ENCODE measurements at regions not wholly inside any gene's neighbourhood (a gene's known extent, or its start where the extent isn't known, plus 50 kb on each side); places are given as distances from the start of the nearest gene placed in this dataset.

GRCh38 chr1:221327954-221328353 is 413.9 kb downstream of the DUSP10 start:
- Mint-ChIP-seq H3K27me3 (ENCODE audit: low read depth) (no peaks in the 10 kb centered on the region), H3K36me3 (ENCODE audit: low read depth) (no peaks in the 10 kb centered on the region), H3K4me3 (no peak overlapping the region), H3K27ac (no peak overlapping the region), H3K4me1 (ENCODE audit: low read depth) (no peaks in the 10 kb centered on the region), H3K9me3 (no peaks in the 10 kb centered on the region)
- DNase-seq (ENCODE audit: low spot score) = no peak

GRCh38 chr1:221328371-221328770 is 413.5 kb downstream of the DUSP10 start:
- no peak overlapping the region for H3K4me3 Mint-ChIP-seq
- no peaks in the 10 kb centered on the region for H3K36me3 Mint-ChIP-seq (ENCODE audit: low read depth)
- no peaks in the 10 kb centered on the region for H3K4me1 Mint-ChIP-seq (ENCODE audit: low read depth)
- no peaks in the 10 kb centered on the region for H3K9me3 Mint-ChIP-seq
- H3K27me3 Mint-ChIP-seq (ENCODE audit: low read depth) = no peaks in the 10 kb centered on the region
- no peak for DNase-seq (ENCODE audit: low spot score)
- H3K27ac Mint-ChIP-seq = no peak overlapping the region

- DNase-seq (ENCODE audit: low spot score) = no peak
- Mint-ChIP-seq H3K9me3 (no peaks in the 10 kb centered on the region), H3K4me1 (ENCODE audit: low read depth) (peaks cover 9% of the 10 kb centered on the region), H3K4me3 (no peak overlapping the region), H3K36me3 (ENCODE audit: low read depth) (no peaks in the 10 kb centered on the region), H3K27ac (no peak overlapping the region), H3K27me3 (ENCODE audit: low read depth) (no peaks in the 10 kb centered on the region)
Observed at GRCh38 chr1:221331273-221332183, 410.4 kb downstream of the DUSP10 start.

DNA sequence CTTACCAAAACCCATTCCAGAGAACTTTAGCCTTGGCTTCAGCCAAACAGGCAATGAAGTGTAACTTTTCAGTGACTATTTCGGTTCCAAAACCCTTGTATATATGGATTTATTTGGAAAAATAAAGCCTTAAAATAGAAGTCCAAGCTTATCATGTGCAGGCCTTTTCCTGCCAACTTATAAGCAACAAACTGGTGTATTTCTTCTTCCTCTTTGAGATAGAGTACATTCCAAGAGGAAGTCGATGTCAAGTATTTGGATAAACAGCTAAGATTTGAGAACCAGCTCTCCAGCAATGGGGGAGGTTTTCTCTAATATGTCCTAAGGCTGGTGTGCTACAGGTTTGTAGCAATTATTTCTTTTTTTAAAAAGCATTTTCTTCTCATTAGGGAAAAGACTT is 407.8 kb downstream of the DUSP10 start:
- H3K27ac Mint-ChIP-seq = no peak overlapping the region
- no peak for DNase-seq (ENCODE audit: low spot score)
- H3K4me1 Mint-ChIP-seq (ENCODE audit: low read depth) = peaks cover 9% of the 10 kb centered on the region
- H3K9me3 Mint-ChIP-seq = no peaks in the 10 kb centered on the region
- no peak overlapping the region for H3K4me3 Mint-ChIP-seq
- no peaks in the 10 kb centered on the region for H3K27me3 Mint-ChIP-seq (ENCODE audit: low read depth)
- H3K36me3 Mint-ChIP-seq (ENCODE audit: low read depth) = no peaks in the 10 kb centered on the region

- Mint-ChIP-seq H3K4me1 (ENCODE audit: low read depth) (peaks cover 9% of the 10 kb centered on the region), H3K9me3 (no peaks in the 10 kb centered on the region), H3K4me3 (no peak overlapping the region), H3K27ac (no peak overlapping the region), H3K27me3 (ENCODE audit: low read depth) (no peaks in the 10 kb centered on the region), H3K36me3 (ENCODE audit: low read depth) (no peaks in the 10 kb centered on the region)
- DNase-seq (ENCODE audit: low spot score) = peak; percentile 4
Observed at GRCh38 chr1:221335161-221336101, 406.5 kb downstream of the DUSP10 start.

- no peak overlapping the region for H3K27ac Mint-ChIP-seq
- H3K36me3 Mint-ChIP-seq (ENCODE audit: low read depth) = no peaks in the 10 kb centered on the region
- peaks cover 9% of the 10 kb centered on the region for H3K4me1 Mint-ChIP-seq (ENCODE audit: low read depth)
- no peaks in the 10 kb centered on the region for H3K9me3 Mint-ChIP-seq
- no peaks in the 10 kb centered on the region for H3K27me3 Mint-ChIP-seq (ENCODE audit: low read depth)
- DNase-seq (ENCODE audit: low spot score) = no peak
- H3K4me3 Mint-ChIP-seq = no peak overlapping the region
Observed at GRCh38 chr1:221336126-221336525, 405.8 kb downstream of the DUSP10 start.

DNA sequence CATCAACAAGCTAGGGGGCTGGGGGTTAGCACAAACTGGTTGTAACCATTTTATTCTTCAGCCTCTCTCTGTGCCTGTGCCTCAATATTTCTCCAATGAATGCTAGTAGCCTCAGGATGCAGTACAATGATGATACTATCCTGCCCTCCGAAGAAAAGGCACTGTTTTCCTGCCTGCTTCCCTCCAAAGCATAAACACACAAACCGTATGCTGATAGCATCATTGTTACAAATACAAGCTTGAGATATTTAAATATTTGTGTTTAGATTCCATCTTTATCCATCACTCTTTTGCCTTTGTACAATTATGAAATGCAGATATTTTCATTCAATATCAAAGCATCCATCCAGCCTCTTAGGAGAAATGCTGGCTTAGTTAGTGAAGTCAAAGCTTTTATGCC is 404.8 kb downstream of the DUSP10 start:
- no peaks in the 10 kb centered on the region for H3K9me3 Mint-ChIP-seq

GRCh38 chr1:221343136-221343535 is 398.8 kb downstream of the DUSP10 start:
- Mint-ChIP-seq H3K4me3 (no peak overlapping the region), H3K27ac (no peak overlapping the region), H3K4me1 (ENCODE audit: low read depth) (no peaks in the 10 kb centered on the region), H3K9me3 (no peaks in the 10 kb centered on the region), H3K27me3 (ENCODE audit: low read depth) (no peaks in the 10 kb centered on the region), H3K36me3 (ENCODE audit: low read depth) (no peaks in the 10 kb centered on the region)
- no peak for DNase-seq (ENCODE audit: low spot score)

More for the DNA sequence above, 404.8 kb downstream of the DUSP10 start:
- no peak for DNase-seq (ENCODE audit: low spot score)
- Mint-ChIP-seq H3K27ac (no peak overlapping the region), H3K4me3 (no peak overlapping the region), H3K36me3 (ENCODE audit: low read depth) (no peaks in the 10 kb centered on the region), H3K4me1 (ENCODE audit: low read depth) (peaks cover 9% of the 10 kb centered on the region), H3K27me3 (ENCODE audit: low read depth) (no peaks in the 10 kb centered on the region)

- Mint-ChIP-seq H3K9me3 (no peaks in the 10 kb centered on the region), H3K27me3 (ENCODE audit: low read depth) (no peaks in the 10 kb centered on the region), H3K4me1 (ENCODE audit: low read depth) (no peaks in the 10 kb centered on the region), H3K36me3 (ENCODE audit: low read depth) (no peaks in the 10 kb centered on the region), H3K27ac (no peak overlapping the region), H3K4me3 (no peak overlapping the region)
- DNase-seq (ENCODE audit: low spot score) = no peak
Observed at GRCh38 chr1:221343607-221344006, 398.3 kb downstream of the DUSP10 start.

- H3K4me1 Mint-ChIP-seq (ENCODE audit: low read depth) = no peaks in the 10 kb centered on the region
- H3K9me3 Mint-ChIP-seq = no peaks in the 10 kb centered on the region
- no peaks in the 10 kb centered on the region for H3K36me3 Mint-ChIP-seq (ENCODE audit: low read depth)
- no peak overlapping the region for H3K27ac Mint-ChIP-seq
- H3K27me3 Mint-ChIP-seq (ENCODE audit: low read depth) = no peaks in the 10 kb centered on the region
- H3K4me3 Mint-ChIP-seq = no peak overlapping the region
- no peak for DNase-seq (ENCODE audit: low spot score)
Observed at GRCh38 chr1:221344693-221345092, 397.2 kb downstream of the DUSP10 start.

DNA sequence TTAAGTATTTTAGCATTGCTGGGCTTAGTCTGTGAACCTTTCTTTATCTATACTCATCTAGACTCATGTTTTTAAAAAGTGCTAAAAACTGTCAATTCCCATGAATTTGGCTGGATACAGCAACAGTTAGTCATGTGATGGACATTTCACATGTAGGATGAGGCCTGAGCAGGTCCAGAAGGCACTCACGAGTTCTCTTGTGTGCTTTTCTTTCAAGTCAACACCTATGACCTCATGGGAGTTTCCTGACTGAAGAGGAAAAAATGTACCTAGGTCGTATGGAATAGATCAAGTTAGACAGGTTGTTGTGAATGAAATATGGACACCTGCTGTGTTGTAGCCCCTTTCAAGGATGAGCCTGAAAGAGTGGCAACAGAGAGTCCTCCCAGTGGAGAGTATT is 394.2 kb downstream of the DUSP10 start:
- DNase-seq (ENCODE audit: low spot score) = no peak
- Mint-ChIP-seq H3K36me3 (ENCODE audit: low read depth) (no peaks in the 10 kb centered on the region), H3K9me3 (no peaks in the 10 kb centered on the region), H3K27ac (no peak overlapping the region), H3K4me3 (no peak overlapping the region), H3K4me1 (ENCODE audit: low read depth) (no peaks in the 10 kb centered on the region), H3K27me3 (ENCODE audit: low read depth) (no peaks in the 10 kb centered on the region)

GRCh38 chr1:221350091-221350490 is 391.8 kb downstream of the DUSP10 start:
- H3K36me3 Mint-ChIP-seq (ENCODE audit: low read depth) = no peaks in the 10 kb centered on the region
- H3K4me3 Mint-ChIP-seq = no peak overlapping the region
- H3K27me3 Mint-ChIP-seq (ENCODE audit: low read depth) = no peaks in the 10 kb centered on the region
- H3K27ac Mint-ChIP-seq = no peak overlapping the region
- no peaks in the 10 kb centered on the region for H3K9me3 Mint-ChIP-seq
- no peak for DNase-seq (ENCODE audit: low spot score)
- H3K4me1 Mint-ChIP-seq (ENCODE audit: low read depth) = no peaks in the 10 kb centered on the region

DNA sequence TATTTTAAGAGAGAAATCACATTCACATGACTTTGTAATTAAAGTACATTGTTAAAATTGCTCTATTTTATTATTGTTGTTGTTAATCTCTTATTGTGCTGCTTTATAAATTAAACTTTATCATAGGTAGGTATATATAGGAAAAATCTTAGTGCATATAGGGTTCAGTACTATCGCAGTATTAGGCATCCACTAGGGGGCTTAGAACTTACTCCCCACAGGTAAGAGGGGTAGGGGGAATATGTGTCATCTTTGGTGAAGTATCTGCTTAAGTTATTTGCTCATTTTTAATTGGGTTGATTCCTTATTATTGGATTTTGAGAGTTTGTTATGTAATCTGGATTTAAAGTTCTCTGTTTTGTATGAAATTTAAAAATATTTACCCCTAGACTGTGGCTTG is 385.2 kb downstream of the DUSP10 start:
- no peaks in the 10 kb centered on the region for H3K36me3 Mint-ChIP-seq (ENCODE audit: low read depth)
- H3K27me3 Mint-ChIP-seq (ENCODE audit: low read depth) = no peaks in the 10 kb centered on the region
- H3K9me3 Mint-ChIP-seq = no peaks in the 10 kb centered on the region
- H3K27ac Mint-ChIP-seq = no peak overlapping the region
- DNase-seq (ENCODE audit: low spot score) = no peak
- H3K4me3 Mint-ChIP-seq = no peak overlapping the region
- H3K4me1 Mint-ChIP-seq (ENCODE audit: low read depth) = no peaks in the 10 kb centered on the region

DNA sequence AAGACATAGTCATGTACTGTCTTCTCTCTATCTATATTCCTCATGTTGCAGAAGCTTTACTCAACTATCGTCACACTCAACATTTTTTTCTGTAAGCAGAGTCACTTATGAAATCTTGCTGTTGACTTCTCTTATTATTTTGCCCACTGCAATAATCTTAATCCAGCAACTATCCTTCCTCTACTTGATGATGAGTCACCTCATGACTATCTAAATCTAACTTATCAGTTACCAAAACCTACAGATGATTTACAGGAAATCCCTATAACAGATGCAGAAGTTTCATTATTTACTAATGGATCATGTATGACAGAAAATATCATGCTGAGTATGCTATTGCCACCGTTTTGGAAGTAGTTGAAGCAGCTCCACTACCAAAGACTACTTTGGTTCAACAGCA is 378.9 kb downstream of the DUSP10 start:
- H3K36me3 Mint-ChIP-seq (ENCODE audit: low read depth) = no peaks in the 10 kb centered on the region
- DNase-seq (ENCODE audit: low spot score) = no peak
- H3K27ac Mint-ChIP-seq = no peak overlapping the region
- no peak overlapping the region for H3K4me3 Mint-ChIP-seq
- H3K4me1 Mint-ChIP-seq (ENCODE audit: low read depth) = no peaks in the 10 kb centered on the region
- no peaks in the 10 kb centered on the region for H3K9me3 Mint-ChIP-seq
- H3K27me3 Mint-ChIP-seq (ENCODE audit: low read depth) = peaks cover 3% of the 10 kb centered on the region
